Adrenal gland (tissue), 9 donors: ENCODE measurements at regions not wholly inside any gene's neighbourhood (a gene's known extent, or its start where the extent isn't known, plus 50 kb on each side); places are given as distances from the start of the nearest gene placed in this dataset.
A peak's percentile ranks its signal among the peaks of the same experiment; 100 is the strongest.

ENCODE experiments used
- DNase-seq, 7 donors: peaks; one replicate each; pipeline ENCODE4 v3.0.0-alpha.2; 2019 to 2020
- H3K27ac ChIP-seq, 5 donors: fragments of 200-600 bp; sonication (generic) in 4 of 5; 1 replicate in 3 of 5; 2 replicates in 2 of 5; pipeline versions ENCODE4 v1.5.1 to v1.8.0; 2016 to 2020; ENCODE audit warnings: mild to moderate bottlenecking in 1 of 5
- H3K27me3 ChIP-seq: fragments of 200-600 bp; 2 replicates; pipeline ENCODE4 v1.8.0; 2021
- H3K36me3 ChIP-seq, 2 donors: fragments of 200-600 bp; replicated peaks in 1 of 2; 1 replicate in 1 of 2; 2 replicates in 1 of 2; pipeline versions ENCODE4 v1.5.1 to v1.8.0; 2018 to 2022
- H3K4me1 ChIP-seq, 2 donors: fragments of 200-600 bp; replicated peaks in 1 of 2; 1 replicate in 1 of 2; 2 replicates in 1 of 2; pipeline versions ENCODE4 v1.5.1 to v1.8.0; 2018 to 2021
- H3K4me3 ChIP-seq, 4 donors: fragments of 200-600 bp; sonication (generic) in 3 of 4; one replicate each; pipeline ENCODE4 v1.5.1; 2016 to 2018
- H3K9me3 ChIP-seq, 3 donors: fragments of 200-600 bp; sonication (generic) in 1 of 3; replicated peaks in 1 of 3; 1 replicate in 2 of 3; 2 replicates in 1 of 3; pipeline versions ENCODE4 v1.5.1 to v1.8.0; 2016 to 2021
- CTCF ChIP-seq, 6 experiments: fragments of 450-650 bp in 4 of 6; fragments of 200-600 bp in 2 of 6; sonication (generic) in 1 of 6; IDR thresholded peaks; 1 replicate in 5 of 6; 2 replicates in 1 of 6; pipeline versions ENCODE4 v1.5.1 to v1.8.0; 2016 to 2021; ENCODE audit warnings: antibody characterized with exemption in 6 of 6, mild to moderate bottlenecking in 2 of 6, moderate library complexity in 1 of 6
- POLR2A ChIP-seq, 2 donors: fragments of 450-650 bp; IDR thresholded peaks; one replicate each; pipeline ENCODE4 v1.6.1; 2017; ENCODE audit warnings: antibody characterized with exemption in 2 of 2, mild to moderate bottlenecking in 2 of 2, moderate library complexity in 1 of 2
- WGBS, 4 donors: extraction: QIAGEN DNeasy Blood & Tissue Kit in 2 of 4; methylation state at CpG; one replicate each; pipeline versions ENCODE4 v1.1.5 to v1.1.7; 2013 to 2017; 5-methylcytosine and 5-hydroxymethylcytosine counted together
- intact Hi-C, 2 donors: fragments of 100-400 bp; cut with DNase I; formaldehyde crosslinking; loops; one replicate each; pipeline versions ENCODE4 v1.14.1 to v1.15.0; 2022 to 2023
- donor health status: healthy with polysubstance abuse.
- donor health status: Bipolar disorder and iron deficiency.
- donor health status: DM: yes; HTN: yes; CAD: no.
- donor health status: DM: no; HTN: no; CAD: no.
- donor health status: DM: no; HTN: no; CAD: no.

GRCh38 chr6:121844898-121845297, 409.5 kb downstream of the GJA1 start:
- Histone ChIP-seq H3K27ac (no peak overlapping the region), H3K27me3 (no peaks in the 10 kb centered on the region), H3K9me3 (no peaks in the 10 kb centered on the region), H3K4me3 (no peak overlapping the region), H3K4me1 (no peaks in the 10 kb centered on the region), H3K36me3 (no peaks in the 10 kb centered on the region)
- intact Hi-C loops = no loop called here
- no peak for DNase-seq
- 92 to 96% (median 95%) methylated on average over 3 of the region's 3 CpGs for WGBS, 4 donors
- TF ChIP-seq POLR2A (IDR thresholded peaks at IDR 0.05) (no peak), CTCF (IDR thresholded peaks at IDR 0.05) (no peak)

- 69 to 96% (median 92%) methylated on average over 4 of the region's 4 CpGs for WGBS, 4 donors
- H3K9me3 ChIP-seq = no peaks in the 10 kb centered on the region
- DNase-seq = no peak
- H3K4me3 ChIP-seq = no peak overlapping the region
- intact Hi-C loops = no loop called here
- H3K36me3 ChIP-seq = no peaks in the 10 kb centered on the region
- H3K27ac ChIP-seq = no peak overlapping the region
- H3K4me1 ChIP-seq = no peaks in the 10 kb centered on the region
- H3K27me3 ChIP-seq = no peaks in the 10 kb centered on the region
- TF ChIP-seq POLR2A (IDR thresholded peaks at IDR 0.05) (no peak), CTCF (IDR thresholded peaks at IDR 0.05) (no peak)
Observed at GRCh38 chr6:121847806-121848522, 412.5 kb downstream of the GJA1 start.

GRCh38 chr6:121848523-121849255, 413.2 kb downstream of the GJA1 start:
- no peak for DNase-seq
- Histone ChIP-seq H3K27me3 (no peaks in the 10 kb centered on the region), H3K36me3 (no peaks in the 10 kb centered on the region), H3K27ac (no peak overlapping the region), H3K4me3 (no peak overlapping the region), H3K4me1 (no peaks in the 10 kb centered on the region), H3K9me3 (no peaks in the 10 kb centered on the region)
- WGBS, 4 donors = 87 to 94% (median 92%) methylated on average over 6 of the region's 6 CpGs
- TF ChIP-seq POLR2A (IDR thresholded peaks at IDR 0.05) (no peak), CTCF (IDR thresholded peaks at IDR 0.05) (no peak)
- intact Hi-C loops = no loop called here

DNA sequence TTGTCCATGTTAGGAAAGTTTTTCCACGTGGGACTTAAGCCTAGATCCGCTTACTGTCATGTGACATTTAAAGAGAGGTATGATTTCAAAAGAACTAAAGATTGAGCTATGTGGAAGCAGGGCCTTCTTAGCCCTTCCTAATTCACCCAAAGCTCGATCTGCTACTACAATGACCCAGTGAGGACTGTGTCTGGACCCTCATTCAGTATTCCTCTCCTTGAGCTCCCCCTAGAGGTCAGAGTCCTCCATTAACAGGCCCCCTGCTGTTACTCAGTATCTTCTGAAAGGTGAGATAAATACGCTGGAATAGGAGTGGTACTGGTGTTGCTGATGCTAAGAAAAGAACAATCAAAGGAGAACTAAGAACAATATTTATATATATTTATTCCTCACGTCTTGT, 414.0 kb downstream of the GJA1 start:
- H3K4me1 ChIP-seq = no peaks in the 10 kb centered on the region
- WGBS, 4 donors = 43 to 51% (median 48%) methylated on average over 5 of the region's 5 CpGs
- H3K9me3 ChIP-seq = no peaks in the 10 kb centered on the region
- H3K27me3 ChIP-seq = no peaks in the 10 kb centered on the region
- H3K36me3 ChIP-seq = no peaks in the 10 kb centered on the region
- peak; percentile 47 to 84 (median 72) for TF ChIP-seq CTCF (IDR thresholded peaks at IDR 0.05)
- no peak for TF ChIP-seq POLR2A (IDR thresholded peaks at IDR 0.05)
- intact Hi-C loops = no loop called here
- H3K4me3 ChIP-seq = no peak overlapping the region
- peak; percentile 48 to 79 (median 68) for DNase-seq
- H3K27ac ChIP-seq = no peak overlapping the region
